Rectal smooth muscle tissue (tissue), 1 donor: ENCODE measurements at regions not wholly inside any gene's neighbourhood (a gene's known extent, or its start where the extent isn't known, plus 50 kb on each side); places are given as distances from the start of the nearest gene placed in this dataset.

Experiments
- H3K27ac ChIP-seq: one replicate; pipeline ENCODE4 v1.7.0; 2013; ENCODE audit warnings: low read depth, low read length, inconsistent platforms
- H3K27me3 ChIP-seq: one replicate; pipeline ENCODE4 v1.7.0; 2013; ENCODE audit warnings: low read length; ENCODE audit not compliant: control insufficient read depth, insufficient read depth
- H3K36me3 ChIP-seq: one replicate; pipeline ENCODE4 v1.7.0; 2013; ENCODE audit warnings: low read length; ENCODE audit not compliant: control insufficient read depth, insufficient read depth
- H3K4me1 ChIP-seq: one replicate; pipeline ENCODE4 v1.7.0; 2013; ENCODE audit warnings: low read length; ENCODE audit not compliant: control insufficient read depth, insufficient read depth
- H3K4me3 ChIP-seq: one replicate; pipeline ENCODE4 v1.7.0; 2013; ENCODE audit warnings: low read length
- H3K9ac ChIP-seq: one replicate; pipeline ENCODE4 v1.7.0; 2013; ENCODE audit warnings: low read length

- H3K27ac ChIP-seq, result no peak overlapping the region
- H3K9ac ChIP-seq, result no peak overlapping the region
- H3K4me1 ChIP-seq, result no peaks in the 10 kb centered on the region
- no peaks in the 10 kb centered on the region for H3K36me3 ChIP-seq
- no peak overlapping the region for H3K4me3 ChIP-seq
- no peaks in the 10 kb centered on the region for H3K27me3 ChIP-seq
These were observed 424.2 kb downstream of the KCTD12 start for GRCh38 chr13:76461999-76462398.

- no peaks in the 10 kb centered on the region for H3K36me3 ChIP-seq
- H3K4me1 ChIP-seq, result no peaks in the 10 kb centered on the region
- H3K27ac ChIP-seq, result no peak overlapping the region
- no peak overlapping the region for H3K4me3 ChIP-seq
- no peak overlapping the region for H3K9ac ChIP-seq
- H3K27me3 ChIP-seq, result no peaks in the 10 kb centered on the region
These were observed 424.7 kb downstream of the KCTD12 start for GRCh38 chr13:76461484-76461883.

- no peak overlapping the region for H3K27ac ChIP-seq
- H3K4me3 ChIP-seq, result no peak overlapping the region
- H3K27me3 ChIP-seq, result no peaks in the 10 kb centered on the region
- no peaks in the 10 kb centered on the region for H3K36me3 ChIP-seq
- H3K9ac ChIP-seq, result no peak overlapping the region
- H3K4me1 ChIP-seq, result no peaks in the 10 kb centered on the region
These were observed 426.3 kb downstream of the KCTD12 start for GRCh38 chr13:76459863-76460262.

- H3K4me1 ChIP-seq, result no peaks in the 10 kb centered on the region
- H3K27ac ChIP-seq, result no peak overlapping the region
- H3K36me3 ChIP-seq, result no peaks in the 10 kb centered on the region
These were observed 430.2 kb downstream of the KCTD12 start for GRCh38 chr13:76455960-76456359.

GRCh38 chr13:76454991-76455390 is 431.2 kb downstream of the KCTD12 start:
- Histone ChIP-seq H3K27ac (no peak overlapping the region), H3K36me3 (no peaks in the 10 kb centered on the region), H3K9ac (no peak overlapping the region), H3K4me3 (no peak overlapping the region), H3K27me3 (no peaks in the 10 kb centered on the region), H3K4me1 (no peaks in the 10 kb centered on the region)

More at GRCh38 chr13:76455960-76456359, 430.2 kb downstream of the KCTD12 start:
- no peak overlapping the region for H3K9ac ChIP-seq
- H3K4me3 ChIP-seq, result no peak overlapping the region
- no peaks in the 10 kb centered on the region for H3K27me3 ChIP-seq

GRCh38 chr13:76449716-76450115 is 436.5 kb downstream of the KCTD12 start:
- Histone ChIP-seq H3K4me1 (no peaks in the 10 kb centered on the region), H3K27ac (no peak overlapping the region), H3K4me3 (no peak overlapping the region), H3K9ac (no peak overlapping the region), H3K36me3 (no peaks in the 10 kb centered on the region), H3K27me3 (no peaks in the 10 kb centered on the region)

GRCh38 chr13:76446191-76446590 is 440.0 kb downstream of the KCTD12 start:
- no peaks in the 10 kb centered on the region for H3K36me3 ChIP-seq
- no peak overlapping the region for H3K4me3 ChIP-seq
- H3K9ac ChIP-seq, result no peak overlapping the region
- H3K4me1 ChIP-seq, result no peaks in the 10 kb centered on the region
- H3K27me3 ChIP-seq, result no peaks in the 10 kb centered on the region
- no peak overlapping the region for H3K27ac ChIP-seq

GRCh38 chr13:76440568-76440967 is 445.6 kb downstream of the KCTD12 start:
- Histone ChIP-seq H3K27me3 (no peaks in the 10 kb centered on the region), H3K4me3 (no peak overlapping the region), H3K9ac (no peak overlapping the region), H3K27ac (no peak overlapping the region), H3K4me1 (no peaks in the 10 kb centered on the region), H3K36me3 (no peaks in the 10 kb centered on the region)

GRCh38 chr13:76439546-76439945 is 446.7 kb downstream of the KCTD12 start:
- H3K9ac ChIP-seq, result no peak overlapping the region
- no peaks in the 10 kb centered on the region for H3K4me1 ChIP-seq
- H3K27me3 ChIP-seq, result no peaks in the 10 kb centered on the region

GRCh38 chr13:76438050-76438449 is 448.2 kb downstream of the KCTD12 start:
- H3K4me1 ChIP-seq, result no peaks in the 10 kb centered on the region
- no peak overlapping the region for H3K4me3 ChIP-seq
- H3K27ac ChIP-seq, result no peak overlapping the region
- H3K36me3 ChIP-seq, result no peaks in the 10 kb centered on the region
- H3K9ac ChIP-seq, result no peak overlapping the region
- no peaks in the 10 kb centered on the region for H3K27me3 ChIP-seq

More at GRCh38 chr13:76439546-76439945, 446.7 kb downstream of the KCTD12 start:
- H3K36me3 ChIP-seq, result no peaks in the 10 kb centered on the region
- H3K27ac ChIP-seq, result no peak overlapping the region
- no peak overlapping the region for H3K4me3 ChIP-seq

GRCh38 chr13:76425935-76426334 is 460.3 kb downstream of the KCTD12 start:
- no peak overlapping the region for H3K4me3 ChIP-seq
- H3K27ac ChIP-seq, result no peak overlapping the region
- no peak overlapping the region for H3K9ac ChIP-seq
- H3K27me3 ChIP-seq, result no peaks in the 10 kb centered on the region
- H3K36me3 ChIP-seq, result no peaks in the 10 kb centered on the region
- H3K4me1 ChIP-seq, result no peaks in the 10 kb centered on the region

GRCh38 chr13:76421011-76421410 is 465.2 kb downstream of the KCTD12 start:
- no peak overlapping the region for H3K27ac ChIP-seq
- H3K36me3 ChIP-seq, result no peaks in the 10 kb centered on the region
- H3K27me3 ChIP-seq, result no peaks in the 10 kb centered on the region
- H3K9ac ChIP-seq, result no peak overlapping the region
- no peaks in the 10 kb centered on the region for H3K4me1 ChIP-seq
- no peak overlapping the region for H3K4me3 ChIP-seq

- Histone ChIP-seq H3K36me3 (no peaks in the 10 kb centered on the region), H3K4me3 (no peak overlapping the region), H3K9ac (no peak overlapping the region), H3K4me1 (no peaks in the 10 kb centered on the region), H3K27ac (no peak overlapping the region), H3K27me3 (no peaks in the 10 kb centered on the region)
These were observed 467.8 kb downstream of the KCTD12 start for GRCh38 chr13:76418404-76418803.
